NOMO-1 treated with dmso at 0.1 percent for 144 hours (cell line): ENCODE measurements at regions not wholly inside any gene's neighbourhood (a gene's known extent, or its start where the extent isn't known, plus 50 kb on each side); places are given as distances from the start of the nearest gene placed in this dataset.

Source experiments
- DNase-seq: peaks from one replicate; lab custom pipeline; 2025; ENCODE audit not compliant: unreplicated experiment; lab: John Stamatoyannopoulos, UW

DNA sequence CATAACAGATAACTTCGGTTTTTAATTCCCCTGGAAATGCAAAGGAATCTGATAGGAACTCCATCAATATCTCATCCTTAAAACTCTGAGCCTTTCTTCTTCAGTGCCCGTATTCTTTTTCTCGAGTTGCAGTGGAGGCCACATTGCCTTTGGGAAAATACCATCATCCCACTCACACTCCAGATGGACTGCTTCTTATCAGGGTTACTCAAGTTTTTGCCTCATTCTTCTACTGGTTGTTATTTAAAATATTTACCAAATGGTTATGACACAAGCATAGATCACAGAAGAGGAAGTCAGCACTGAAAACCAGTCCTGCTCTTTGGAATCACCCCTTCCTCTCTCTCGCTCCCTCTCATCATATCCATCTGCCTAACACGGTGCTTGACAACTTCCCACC, 1020.5 kb upstream of the SLC10A2 start:
- no peak for DNase-seq

DNA sequence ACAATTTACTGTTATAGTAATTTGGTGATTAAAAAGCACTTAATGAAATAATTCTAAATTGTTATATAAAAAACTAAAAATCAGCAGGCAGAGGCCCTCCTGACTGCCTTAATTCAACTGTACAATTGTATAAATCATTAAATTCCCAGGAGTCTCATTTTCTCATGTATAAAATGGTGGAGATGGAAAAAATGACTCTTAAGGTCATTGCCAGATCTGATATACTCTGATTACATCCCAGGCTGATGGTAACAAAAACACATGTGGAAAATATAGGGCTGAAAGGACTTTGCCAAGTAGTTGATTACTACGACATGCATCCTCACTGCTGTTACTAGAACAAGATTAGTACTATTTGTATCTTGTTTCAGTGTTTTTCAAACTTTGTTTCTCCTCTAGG, 1020.0 kb upstream of the SLC10A2 start:
- no peak for DNase-seq

DNA sequence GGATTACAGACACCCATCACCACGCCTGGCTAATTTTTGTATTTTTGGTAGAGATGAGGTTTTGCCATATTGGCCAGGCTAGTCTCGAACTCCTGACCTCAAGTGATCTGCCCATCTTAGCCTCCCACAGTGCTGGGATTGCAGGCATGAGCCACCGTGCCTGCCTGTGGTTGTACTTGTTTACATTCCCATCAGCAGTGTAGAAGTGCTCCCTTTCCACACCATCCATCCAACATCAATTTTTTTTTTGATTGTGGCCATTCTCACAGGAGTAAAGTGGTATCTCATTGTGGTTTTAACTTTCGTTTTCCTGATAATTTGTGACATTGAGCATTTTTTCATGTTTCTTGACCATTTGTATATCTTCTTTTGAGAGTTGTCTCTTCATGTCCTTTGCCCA, 1019.4 kb upstream of the SLC10A2 start:
- DNase-seq = no peak

DNA sequence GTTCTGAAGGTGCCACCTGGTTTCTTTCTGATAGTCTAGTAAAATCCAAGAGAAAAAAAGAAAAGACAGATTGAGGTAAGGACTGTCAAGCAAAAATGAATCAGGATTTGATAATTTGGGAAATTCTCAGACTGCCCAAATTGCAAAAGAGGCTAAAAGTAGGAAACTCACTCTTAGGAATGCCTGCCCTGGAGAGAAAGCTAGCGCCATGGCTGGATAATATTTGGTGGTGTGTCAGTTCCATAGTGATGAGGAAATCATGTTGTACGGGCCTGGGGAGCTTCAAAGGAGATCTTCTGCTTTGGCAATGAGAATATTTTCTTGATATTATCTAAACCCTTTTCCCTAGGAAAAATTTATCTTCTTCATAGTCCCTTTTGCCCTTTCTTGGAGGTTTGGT, 1008.1 kb upstream of the SLC10A2 start:
- DNase-seq = no peak

DNA sequence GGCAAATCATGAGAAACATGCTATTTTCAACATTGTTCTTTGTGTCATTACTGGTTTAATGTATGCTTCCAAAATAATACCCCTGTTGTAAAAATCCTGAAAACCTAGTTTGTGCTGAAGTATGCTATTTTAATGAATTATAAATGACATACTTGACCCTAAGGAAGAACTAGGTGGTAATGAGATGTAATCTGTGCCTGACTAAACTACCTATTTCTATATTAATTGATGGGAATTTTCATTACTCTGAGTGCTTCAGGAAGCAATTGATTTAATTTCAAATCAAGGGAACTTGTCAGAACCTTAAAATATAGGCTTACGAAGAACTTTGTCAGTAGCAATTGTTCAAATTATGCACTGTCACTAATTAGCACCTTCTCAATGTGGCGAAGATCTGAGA, 1005.6 kb upstream of the SLC10A2 start:
- DNase-seq = no peak

DNA sequence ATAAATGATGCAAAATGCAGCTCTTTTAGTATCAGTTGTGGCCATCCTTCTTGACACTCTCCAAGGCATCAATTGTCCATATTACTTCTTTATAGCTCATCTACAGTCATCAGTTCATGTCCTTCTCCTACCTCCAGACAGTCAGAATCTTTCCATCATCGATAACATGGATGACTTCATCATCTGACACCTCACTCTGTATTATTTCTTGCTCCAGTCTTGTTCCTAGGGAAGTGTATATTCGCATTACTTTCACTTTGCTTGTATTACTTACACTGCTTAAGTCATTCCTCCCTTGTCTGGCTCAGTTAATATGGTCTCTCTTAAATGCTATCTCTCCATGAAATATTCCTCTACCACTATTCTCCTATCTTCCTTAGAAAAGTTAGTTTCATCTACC, 999.1 kb upstream of the SLC10A2 start:
- no peak for DNase-seq

DNA sequence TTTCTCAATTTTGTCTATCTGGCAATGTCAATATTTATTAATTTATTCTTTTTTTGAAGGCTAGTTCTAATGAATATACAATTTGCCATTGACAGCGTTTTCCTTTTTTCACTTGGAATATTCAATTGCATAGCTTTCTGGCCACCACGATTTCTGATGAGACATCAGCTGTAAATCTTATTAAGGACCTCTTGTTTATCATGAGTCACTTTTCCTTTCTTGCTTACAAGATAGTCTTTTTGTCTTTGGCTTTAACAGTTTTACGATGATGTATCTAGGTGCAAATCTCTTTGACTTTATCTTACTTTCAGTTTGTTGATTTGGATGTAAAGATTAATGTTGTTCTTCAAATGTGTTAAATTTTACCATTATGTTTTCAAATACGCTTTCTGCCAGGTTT, 991.6 kb upstream of the SLC10A2 start:
- DNase-seq = no peak

DNA sequence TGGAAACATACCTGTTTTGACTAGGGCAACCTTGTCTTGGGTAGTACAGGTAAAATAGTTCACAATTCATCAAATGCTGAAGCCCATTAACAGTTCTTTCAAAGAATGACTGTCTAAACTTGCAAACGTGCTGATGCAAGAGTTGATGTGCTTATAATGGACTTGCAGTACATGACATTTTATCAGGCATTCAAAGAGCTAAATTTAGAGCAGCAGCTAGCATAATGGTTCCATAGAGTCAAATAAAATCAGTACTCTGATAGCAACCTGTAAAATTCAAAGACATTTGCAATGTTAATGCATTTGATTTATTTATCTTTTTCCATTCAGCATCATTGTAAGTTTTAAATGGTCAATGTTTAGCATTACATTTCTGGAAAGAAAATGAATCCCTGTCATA, 979.7 kb upstream of the SLC10A2 start:
- DNase-seq = no peak

DNA sequence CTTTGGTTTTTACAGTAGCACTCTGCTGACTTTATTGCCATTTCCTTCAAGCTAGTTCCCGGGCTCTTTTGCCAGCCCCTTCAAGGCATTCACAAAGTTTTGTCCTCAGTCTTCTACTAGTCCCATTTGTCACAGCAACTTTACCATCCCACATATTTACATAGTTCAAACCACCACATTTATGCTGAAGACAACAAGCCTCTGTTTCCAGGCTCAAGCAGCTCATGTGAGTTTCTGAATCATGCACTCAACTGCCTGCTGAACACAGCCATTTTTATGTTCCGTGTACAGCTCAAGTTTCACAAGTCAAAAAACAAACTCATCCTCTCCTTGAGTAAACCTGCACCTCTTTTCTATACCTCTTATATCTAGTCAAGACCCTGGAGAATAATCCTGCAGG, 977.0 kb upstream of the SLC10A2 start:
- DNase-seq = no peak

DNA sequence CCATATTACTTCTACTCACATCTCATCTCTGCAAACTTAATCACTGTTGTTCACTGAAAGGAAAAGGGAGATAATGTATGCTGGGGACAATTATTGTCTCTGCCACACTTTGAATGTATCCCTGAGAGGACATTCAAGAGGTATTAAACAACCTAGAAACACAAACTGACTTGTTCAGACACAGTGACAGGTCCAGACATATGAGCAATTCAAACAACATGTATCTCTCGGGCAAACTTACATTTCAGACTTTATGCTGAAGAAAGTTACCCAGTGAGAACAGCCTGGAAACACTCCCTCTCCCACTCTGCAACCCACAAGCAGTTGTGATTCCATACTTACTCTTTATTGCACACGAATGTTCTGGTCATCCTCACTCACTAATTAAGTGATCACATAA, 968.7 kb upstream of the SLC10A2 start:
- DNase-seq = no peak

DNA sequence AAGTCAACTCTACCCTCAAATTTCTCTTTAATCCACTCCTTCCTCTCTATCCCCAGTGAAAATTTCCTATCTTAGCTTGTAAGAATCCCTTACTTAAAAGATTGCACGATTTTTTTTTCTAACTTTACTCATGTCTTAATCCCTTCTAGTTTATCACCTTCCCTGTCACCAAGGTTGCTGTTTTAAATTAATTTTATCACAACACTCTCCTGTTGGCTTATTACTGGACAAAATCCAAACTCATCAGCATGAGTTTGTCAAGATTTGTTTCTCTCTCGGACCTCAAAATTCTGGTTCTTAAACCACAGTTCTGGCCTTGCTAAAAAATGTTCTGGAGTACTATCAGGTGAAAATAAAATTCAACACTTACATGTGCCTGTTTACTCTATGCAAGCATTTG, 959.1 kb upstream of the SLC10A2 start:
- DNase-seq = no peak

DNA sequence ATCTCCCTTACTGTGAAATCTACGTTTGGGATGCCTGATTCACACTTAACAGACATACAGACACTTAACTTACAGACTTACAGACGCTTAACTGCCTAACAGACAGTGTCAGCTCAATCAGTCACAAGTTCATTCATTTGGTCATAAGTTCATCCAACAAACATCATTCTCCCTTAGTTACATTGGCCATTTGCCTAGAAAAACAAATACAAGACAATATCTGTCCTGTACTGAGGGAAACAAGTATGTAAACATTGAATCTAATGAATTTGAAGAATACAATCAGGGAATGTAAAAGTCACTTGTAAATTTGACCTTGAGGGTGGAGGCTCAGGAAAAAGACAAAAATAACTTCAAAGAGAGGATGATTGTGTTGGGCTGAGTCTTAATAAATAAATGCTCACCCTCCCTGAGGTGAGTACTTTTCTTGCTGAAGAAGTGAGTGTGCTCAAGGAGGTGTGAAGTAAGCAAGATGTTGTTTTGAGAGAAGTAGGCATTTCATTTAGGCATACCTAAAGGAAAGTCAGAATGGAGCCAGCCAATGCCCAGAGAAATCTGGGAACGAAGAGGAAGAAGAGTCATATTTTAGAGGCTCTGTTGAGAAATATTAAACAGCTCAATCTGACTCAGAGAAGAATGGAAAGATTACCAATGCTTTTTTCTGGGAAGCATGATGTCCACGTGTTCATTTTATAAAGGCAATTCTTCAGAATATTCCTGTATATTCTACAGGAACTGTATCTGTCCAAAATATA, 958.4 kb upstream of the SLC10A2 start:
- DNase-seq = no peak

DNA sequence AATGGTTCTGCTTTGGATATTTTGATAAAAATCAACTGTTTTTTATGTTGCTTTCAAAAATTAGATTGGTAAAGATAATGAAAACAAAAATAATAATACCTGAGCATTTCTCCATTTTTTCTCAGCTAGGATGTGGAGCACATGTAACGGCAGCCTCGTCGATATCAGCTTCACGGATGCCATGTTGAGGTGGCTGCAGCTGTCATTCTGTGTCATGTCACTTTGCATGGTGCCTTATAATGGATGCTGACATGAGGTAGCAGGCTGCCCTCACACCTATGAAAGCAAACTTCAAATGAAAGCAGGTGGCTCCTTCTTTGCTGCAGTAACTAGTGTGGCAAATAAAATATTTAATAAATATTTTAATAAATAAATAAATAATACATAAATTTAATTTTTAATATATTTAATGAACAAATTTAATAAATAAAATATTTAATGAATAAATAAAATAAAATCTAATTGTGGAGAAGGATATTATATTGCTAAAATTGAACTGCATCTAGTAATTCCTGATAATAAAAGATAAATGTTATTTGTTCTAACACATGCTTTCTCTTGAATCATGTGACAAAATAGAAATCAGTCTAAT, 955.7 kb upstream of the SLC10A2 start:
- no peak for DNase-seq

DNA sequence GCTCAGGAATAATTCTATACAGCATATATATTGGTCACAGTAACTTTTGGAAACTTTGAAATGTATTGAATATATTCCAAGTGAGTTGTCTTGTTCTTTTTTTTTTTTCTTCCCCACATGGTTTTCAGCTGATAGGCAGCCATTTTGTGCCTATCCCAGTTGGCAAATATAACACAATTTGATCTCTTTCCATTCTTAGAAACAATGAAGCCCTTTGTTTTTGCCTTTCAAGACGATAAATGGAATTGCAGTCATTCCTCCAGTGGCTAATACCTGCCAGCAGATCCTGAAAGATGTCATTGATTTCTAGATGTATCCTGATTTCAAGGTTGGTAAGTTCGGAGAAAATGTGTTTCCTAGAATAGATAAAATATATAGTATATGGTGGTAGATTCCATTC, 951.1 kb upstream of the SLC10A2 start:
- DNase-seq = no peak

DNA sequence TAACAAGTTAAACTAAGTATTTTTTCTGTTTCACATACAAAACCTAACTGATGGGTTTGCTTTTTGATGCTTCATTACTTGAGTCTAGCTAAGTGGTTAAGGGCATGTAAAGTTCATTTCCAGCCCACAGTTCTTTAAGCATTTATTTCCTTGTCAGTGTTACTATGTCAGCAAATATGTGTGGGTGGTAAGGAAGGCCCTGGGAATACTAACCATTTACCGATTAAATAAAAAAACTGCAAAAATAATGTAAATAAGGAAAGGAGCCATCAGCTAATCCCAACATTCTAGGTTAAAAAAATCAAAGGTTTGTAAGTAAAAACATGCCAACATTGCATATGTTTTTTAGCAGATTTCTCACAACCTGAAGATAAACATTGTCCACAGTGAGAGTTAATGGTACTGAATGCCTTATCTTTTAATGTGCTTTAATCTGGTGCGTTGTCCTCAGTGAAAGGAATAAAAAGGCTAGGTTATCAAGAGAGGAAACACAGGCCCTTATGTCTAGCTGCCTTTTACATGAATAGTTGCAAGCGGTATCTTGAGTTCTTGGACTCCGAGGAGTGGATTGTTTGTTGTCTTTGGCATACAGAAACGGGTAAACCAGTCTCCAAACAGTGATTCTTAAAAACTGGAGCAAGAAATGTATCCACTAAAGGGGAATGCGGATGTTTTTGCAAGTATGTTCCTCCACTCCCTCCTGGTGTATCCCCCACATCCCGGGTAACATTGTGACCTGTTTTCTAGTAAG, 949.6 kb upstream of the SLC10A2 start:
- DNase-seq = no peak

DNA sequence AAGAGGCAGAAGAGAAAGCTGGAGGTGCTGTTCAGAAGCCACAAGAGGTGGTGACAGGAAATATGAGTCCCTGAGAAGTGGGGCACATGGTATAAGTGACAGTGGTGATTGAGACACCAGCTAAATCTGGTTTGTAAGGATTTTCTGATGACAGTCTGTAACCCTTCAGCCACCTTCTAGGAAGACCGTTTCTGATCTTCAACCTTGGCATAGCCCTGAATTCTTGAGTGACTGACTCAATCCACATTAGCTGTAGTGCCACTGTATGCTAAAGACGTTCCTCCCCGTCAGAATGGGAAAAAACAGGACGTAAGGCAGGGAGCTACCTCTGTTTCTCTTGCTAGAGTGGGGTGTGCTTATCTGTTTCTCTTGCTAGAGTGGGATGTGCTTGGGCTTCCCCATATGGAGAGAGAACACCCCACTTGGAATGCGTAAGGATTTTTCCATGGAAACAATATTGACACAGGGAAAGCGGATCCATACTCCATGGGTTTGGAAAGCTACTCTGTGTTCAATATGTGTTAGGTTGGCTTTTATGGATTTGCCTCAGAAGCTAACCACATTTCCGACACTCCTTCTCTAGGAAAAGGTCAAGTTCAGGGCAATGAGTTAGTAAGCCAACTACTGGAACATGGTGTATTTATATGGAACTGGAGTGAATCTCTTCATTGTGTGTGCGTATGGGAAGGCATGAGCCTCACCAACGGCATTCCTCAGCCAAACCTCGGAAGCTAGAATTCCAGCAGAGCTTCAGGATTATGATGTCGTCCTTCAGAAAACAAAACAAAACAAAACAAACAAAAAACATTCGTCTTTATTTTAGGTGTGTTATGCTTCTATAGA, 948.8 kb upstream of the SLC10A2 start:
- no peak for DNase-seq

DNA sequence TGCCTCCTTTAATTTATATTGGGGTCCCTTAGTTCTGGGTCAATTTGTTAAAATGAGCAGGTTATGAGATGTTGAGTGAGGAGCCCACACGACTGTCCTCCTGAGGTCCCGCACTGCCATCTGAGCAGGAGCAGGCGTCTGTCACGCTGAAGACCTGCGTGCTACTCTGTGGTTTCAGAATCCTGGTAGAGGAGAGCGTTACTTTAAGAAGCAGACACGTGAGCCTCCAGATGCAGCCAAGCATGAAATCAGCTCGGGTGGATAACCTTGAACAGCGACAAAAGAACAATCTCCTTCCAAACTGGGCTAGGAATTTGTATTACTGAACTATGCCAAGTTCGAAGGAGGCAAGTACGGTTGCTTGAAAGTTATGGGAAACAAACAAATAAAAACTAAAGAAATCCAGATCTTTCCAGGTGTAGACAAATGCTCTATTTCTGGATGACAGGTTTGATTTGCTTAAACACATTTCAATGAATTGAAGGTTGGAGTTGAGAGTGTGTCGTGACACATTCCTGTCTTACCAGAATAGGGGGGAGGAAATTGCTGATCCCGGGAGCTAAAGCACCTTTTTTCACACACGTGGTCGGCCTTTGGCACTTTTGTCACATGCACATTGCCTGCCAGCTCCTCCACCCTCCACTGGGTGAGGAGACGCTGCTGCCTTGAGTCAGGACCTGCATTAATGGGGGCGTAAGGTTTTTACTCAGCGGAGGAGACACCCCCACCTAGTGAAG, 945.5 kb upstream of the SLC10A2 start:
- no peak for DNase-seq

DNA sequence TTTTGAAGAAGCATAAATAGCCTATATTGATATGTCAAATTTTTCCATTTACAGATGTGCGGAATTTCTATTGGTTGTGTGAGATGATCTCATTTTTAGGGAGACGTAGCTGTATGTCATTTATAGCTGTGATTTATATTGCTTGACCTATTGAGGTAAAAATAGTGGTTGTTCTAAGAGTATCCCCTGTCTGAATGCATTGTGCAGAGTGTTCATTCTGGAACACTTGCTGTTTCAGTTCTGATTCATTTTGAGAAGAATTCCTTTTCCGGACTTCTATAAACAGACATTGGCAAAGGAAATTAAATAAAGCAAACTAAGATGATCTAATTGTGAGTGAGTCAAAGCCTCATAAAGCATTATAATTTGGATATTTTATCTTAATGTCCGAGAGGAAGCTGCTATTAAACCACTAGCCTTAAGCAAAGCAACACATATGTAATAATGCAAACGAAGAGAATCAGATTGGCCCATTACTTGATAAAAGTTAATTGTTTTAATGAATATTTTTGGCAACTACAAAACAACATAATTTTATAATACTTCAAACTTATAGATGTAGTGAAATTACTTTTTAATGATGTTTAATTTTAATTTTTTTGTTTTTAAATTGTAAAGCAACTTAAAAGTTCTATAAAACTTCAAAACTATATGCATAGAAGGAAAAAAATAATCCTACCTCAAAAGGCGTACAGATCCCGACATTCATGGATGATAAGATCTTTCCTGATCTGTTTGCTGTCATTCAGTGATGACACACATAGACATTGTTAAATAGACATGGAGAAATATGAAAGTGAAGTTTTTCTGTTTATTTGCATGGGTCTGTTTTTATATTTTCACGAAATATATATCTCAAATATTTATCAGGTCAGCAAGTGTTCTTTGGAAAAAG, 942.6 kb upstream of the SLC10A2 start:
- no peak for DNase-seq

DNA sequence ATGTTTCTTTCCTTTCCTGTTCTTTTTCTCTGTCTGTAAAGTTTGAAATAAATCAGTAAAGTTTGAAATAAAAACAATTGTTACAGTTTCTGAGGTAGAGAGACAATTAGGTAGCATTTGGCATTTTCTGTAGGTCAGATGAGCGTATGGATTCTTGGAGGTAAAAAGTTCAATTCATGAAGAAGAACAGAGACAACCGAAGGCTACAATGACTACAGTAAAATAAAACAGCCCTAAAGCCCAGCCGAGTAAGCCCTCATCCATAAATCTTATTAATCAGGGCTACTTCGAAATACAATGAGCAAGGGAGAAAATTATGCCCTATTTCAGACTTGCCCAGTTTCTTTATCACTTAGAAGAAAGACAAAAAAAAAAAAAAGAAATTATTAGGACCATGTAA, 941.9 kb upstream of the SLC10A2 start:
- DNase-seq = no peak

DNA sequence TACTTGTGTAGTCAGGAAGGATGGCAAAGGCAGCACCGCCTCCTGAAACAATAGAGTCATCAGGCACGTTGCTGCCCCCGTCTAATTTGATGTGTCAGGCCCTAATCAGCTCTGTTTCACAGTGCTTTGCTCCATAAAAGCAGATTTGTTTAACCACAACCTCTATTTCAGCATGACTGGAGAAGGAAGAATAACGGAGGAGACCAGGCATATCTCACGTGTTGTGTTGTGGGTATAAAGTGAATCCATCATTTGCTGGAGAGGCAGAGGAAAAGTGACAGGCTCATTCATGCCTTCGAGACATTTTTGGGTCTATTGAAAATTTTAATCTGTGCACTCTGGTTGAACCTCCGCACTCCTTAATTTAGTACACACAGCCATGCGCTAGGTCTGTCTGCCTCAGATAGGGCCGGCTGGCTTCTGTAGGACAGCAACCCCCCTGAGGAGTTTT, 940.4 kb upstream of the SLC10A2 start:
- no peak for DNase-seq
